WTC11 (cell line): ENCODE measurements at regions not wholly inside any gene's neighbourhood (a gene's known extent, or its start where the extent isn't known, plus 50 kb on each side); places are given as distances from the start of the nearest gene placed in this dataset.

Experiments used
- ATAC-seq: fragments of 200-7000 bp; cut with Tn5 transposase; 2 replicates; pipeline ENCODE4 v1.10.0; 2021; ENCODE audit warnings: mild to moderate bottlenecking, moderate library complexity
- CTCF ChIA-PET: fragments of 300-600 bp; sonication (Branson Sonifier 250); formaldehyde crosslinking; loops from one replicate; lab custom pipeline; 2021; ENCODE audit warnings: antibody characterized with exemption; lab: Charles Lee
- POLR2A ChIA-PET: fragments of 350-600 bp; sonication (Branson Sonifier 250); formaldehyde crosslinking; loops from one replicate; lab custom pipeline; 2021; ENCODE audit warnings: antibody characterized with exemption; lab: Charles Lee
- DNase-seq: peaks from one replicate; pipeline ENCODE4 v3.0.0; 2021; ENCODE audit warnings: low spot score
- H3K27ac Mint-ChIP-seq: 2 replicates; pipeline ENCODE4 v1.8.0; 2021; ENCODE audit warnings: mixed read lengths
- H3K27me3 Mint-ChIP-seq: 2 replicates; pipeline ENCODE4 v1.8.0; 2021; ENCODE audit warnings: low read depth, mild to moderate bottlenecking, moderate library complexity, mixed read lengths
- H3K36me3 Mint-ChIP-seq: 2 replicates; pipeline ENCODE4 v1.8.0; 2021; ENCODE audit warnings: mixed read lengths
- H3K4me1 Mint-ChIP-seq: 2 replicates; pipeline ENCODE4 v1.8.0; 2022; ENCODE audit warnings: mixed read lengths
- H3K4me3 Mint-ChIP-seq: 2 replicates; pipeline ENCODE4 v1.8.0; 2021; ENCODE audit warnings: mild to moderate bottlenecking, moderate library complexity, mixed read lengths
- H3K9me3 Mint-ChIP-seq: 2 replicates; pipeline ENCODE4 v1.8.0; 2021; ENCODE audit warnings: mixed read lengths
- ARID4B ChIP-seq: sonication (generic); formaldehyde crosslinking; IDR thresholded peaks from 2 replicates; pipeline ENCODE4 v1.8.0; 2023; ENCODE audit warnings: missing genetic modification reagents, mild to moderate bottlenecking, borderline replicate concordance
- ATF6 ChIP-seq: sonication (generic); formaldehyde crosslinking; IDR thresholded peaks from 2 replicates; pipeline ENCODE4 v1.8.1; 2023; ENCODE audit warnings: mild to moderate bottlenecking, missing genetic modification reagents
- CBFB ChIP-seq: sonication (generic); formaldehyde crosslinking; IDR thresholded peaks from 2 replicates; pipeline ENCODE4 v1.8.1; 2022; ENCODE audit warnings: mild to moderate bottlenecking, low read depth, missing genetic modification reagents
- CDX4 ChIP-seq: fragments of 250-450 bp; sonication (Bioruptor Pico); IDR thresholded peaks from 2 replicates; pipeline ENCODE4 v1.9.0; 2021; ENCODE audit warnings: moderate library complexity, mild to moderate bottlenecking, inconsistent platforms, borderline replicate concordance
- CTCF ChIP-seq: fragments of 200-600 bp; IDR thresholded peaks from 2 replicates; pipeline ENCODE4 v1.8.0; 2022; ENCODE audit warnings: antibody characterized with exemption
- E2F5 ChIP-seq: sonication (generic); formaldehyde crosslinking; IDR thresholded peaks from 2 replicates; pipeline ENCODE4 v1.8.1; 2022; ENCODE audit warnings: mild to moderate bottlenecking, moderate library complexity, missing genetic modification reagents
- EMX1 ChIP-seq: fragments of 250-450 bp; sonication (Bioruptor Pico); IDR thresholded peaks from 2 replicates; pipeline ENCODE4 v1.8.0; 2021; ENCODE audit warnings: mild to moderate bottlenecking
- FOXK1 ChIP-seq: sonication (generic); formaldehyde crosslinking; IDR thresholded peaks from 2 replicates; pipeline ENCODE4 v1.8.0; 2022; ENCODE audit warnings: mild to moderate bottlenecking, moderate library complexity, missing genetic modification reagents
- FOXP4 ChIP-seq: sonication (generic); formaldehyde crosslinking; IDR thresholded peaks from 2 replicates; pipeline ENCODE4 v1.8.0; 2022; ENCODE audit warnings: mild to moderate bottlenecking, missing genetic modification reagents
- GRHL2 ChIP-seq: fragments of 250-450 bp; sonication (Bioruptor Pico); IDR thresholded peaks from 2 replicates; pipeline ENCODE4 v1.8.0; 2022; ENCODE audit warnings: mild to moderate bottlenecking, moderate library complexity; ENCODE audit not compliant: insufficient replicate concordance, severe bottlenecking
- MXD4 ChIP-seq: fragments of 250-450 bp; sonication (Bioruptor Pico); IDR thresholded peaks from 2 replicates; pipeline ENCODE4 v1.8.0; 2021; ENCODE audit warnings: mild to moderate bottlenecking, moderate library complexity, borderline replicate concordance
- NFATC4 ChIP-seq: fragments of 250-450 bp; sonication (Bioruptor Pico); IDR thresholded peaks from 2 replicates; pipeline ENCODE4 v1.9.0; 2021; ENCODE audit warnings: mild to moderate bottlenecking
- NR1H2 ChIP-seq: sonication (generic); formaldehyde crosslinking; IDR thresholded peaks from 2 replicates; pipeline ENCODE4 v1.9.0; 2021; ENCODE audit warnings: mild to moderate bottlenecking, moderate library complexity, missing genetic modification reagents
- NR2C2 ChIP-seq: sonication (generic); formaldehyde crosslinking; IDR thresholded peaks from 2 replicates; pipeline ENCODE4 v1.8.0; 2022; ENCODE audit warnings: mild to moderate bottlenecking, missing genetic modification reagents
- RORB ChIP-seq: fragments of 250-450 bp; sonication (Bioruptor Pico); IDR thresholded peaks from 2 replicates; pipeline ENCODE4 v1.9.0; 2021; ENCODE audit warnings: mild to moderate bottlenecking
- SMAD3 ChIP-seq: sonication (generic); formaldehyde crosslinking; IDR thresholded peaks from 2 replicates; pipeline ENCODE4 v1.8.0; 2022; ENCODE audit warnings: missing genetic modification reagents, mild to moderate bottlenecking, borderline replicate concordance
- SP1 ChIP-seq: sonication (generic); formaldehyde crosslinking; conservative IDR thresholded peaks from 2 replicates; pipeline ENCODE4 v1.8.1; 2022; ENCODE audit warnings: missing genetic modification reagents
- TEAD1 ChIP-seq: sonication (generic); formaldehyde crosslinking; IDR thresholded peaks from 2 replicates; pipeline ENCODE4 v1.8.0; 2022; ENCODE audit warnings: mild to moderate bottlenecking, missing genetic modification reagents
- TEAD4 ChIP-seq: sonication (generic); formaldehyde crosslinking; IDR thresholded peaks from 2 replicates; pipeline ENCODE4 v1.8.0; 2022; ENCODE audit warnings: mild to moderate bottlenecking, missing genetic modification reagents
- ZMAT4 ChIP-seq: fragments of 250-450 bp; sonication (Bioruptor Pico); IDR thresholded peaks from 2 replicates; pipeline ENCODE4 v1.9.0; 2021; ENCODE audit warnings: mild to moderate bottlenecking
- ZNF138 ChIP-seq: sonication (generic); formaldehyde crosslinking; conservative IDR thresholded peaks from 2 replicates; pipeline ENCODE4 v1.8.1; 2022; ENCODE audit warnings: mild to moderate bottlenecking, moderate library complexity, missing genetic modification reagents
- ZNF317 ChIP-seq: sonication (generic); formaldehyde crosslinking; IDR thresholded peaks from 2 replicates; pipeline ENCODE4 v1.8.1; 2023; ENCODE audit warnings: low read depth, mild to moderate bottlenecking, moderate library complexity, missing genetic modification reagents, borderline replicate concordance
- ZNF671 ChIP-seq: fragments of 250-450 bp; sonication (Bioruptor Pico); IDR thresholded peaks from 2 replicates; pipeline ENCODE4 v1.8.0; 2021; ENCODE audit warnings: mild to moderate bottlenecking

GRCh38 chr4:111871802-111872201, 273.5 kb upstream of the FAM241A start:
- Mint-ChIP-seq H3K36me3 (no peaks in the 10 kb centered on the region), H3K27ac (no peak overlapping the region; the same call in 1 of the 2 replicates), H3K9me3 (peaks cover 5% of the 10 kb centered on the region), H3K4me1 (peaks cover 7% of the 10 kb centered on the region), H3K27me3 (no peaks in the 10 kb centered on the region), H3K4me3 (no peak overlapping the region)
- CTCF ChIA-PET, result interaction anchor here (1.0 to 2.8 kb wide), 3 partner anchors 17 to 160 kb away, joined by 3 to 13 read pairs (median 6); no protein-coding TSS in a partner anchor
- POLR2A ChIA-PET, result no interaction called here
- ATAC-seq, result peak; percentile 81
- no peak for DNase-seq
- no peak for TF ChIP-seq CDX4 (CRISPR knock-in tag)
- no peak for TF ChIP-seq CBFB (CRISPR knock-in tag)
- no peak for TF ChIP-seq NFATC4 (CRISPR knock-in tag)
- TF ChIP-seq ZNF317, result no peak
- no peak for TF ChIP-seq EMX1 (CRISPR knock-in tag)
- no peak for TF ChIP-seq FOXP4 (CRISPR knock-in tag)
- no peak for TF ChIP-seq GRHL2 (CRISPR knock-in tag)
- no peak for TF ChIP-seq ZMAT4
- TF ChIP-seq NR2C2 (CRISPR knock-in tag), result no peak

- Mint-ChIP-seq H3K36me3 (no peaks in the 10 kb centered on the region), H3K4me3 (no peak overlapping the region), H3K4me1 (peaks cover 7% of the 10 kb centered on the region), H3K27me3 (no peaks in the 10 kb centered on the region), H3K9me3 (no peaks in the 10 kb centered on the region), H3K27ac (no peak overlapping the region)
- no peak for TF ChIP-seq ARID4B (CRISPR knock-in tag)
- no peak for TF ChIP-seq FOXK1
- TF ChIP-seq ZNF671 (CRISPR knock-in tag), result no peak
- no peak for TF ChIP-seq MXD4 (CRISPR knock-in tag)
- no peak for TF ChIP-seq RORB (CRISPR knock-in tag)
- no peak for TF ChIP-seq ZMAT4
- TF ChIP-seq CTCF, result no peak
- TF ChIP-seq NR2C2 (CRISPR knock-in tag), result no peak
- no peak for TF ChIP-seq EMX1 (CRISPR knock-in tag)
- no peak for TF ChIP-seq NR1H2 (CRISPR knock-in tag)
- no peak for TF ChIP-seq ATF6 (CRISPR knock-in tag)
- no peak for TF ChIP-seq TEAD4 (CRISPR knock-in tag)
- no peak for TF ChIP-seq E2F5 (CRISPR knock-in tag)
- no peak for TF ChIP-seq SMAD3
- no peak for TF ChIP-seq ZNF138
- TF ChIP-seq TEAD1 (CRISPR knock-in tag), result no peak
- no peak for TF ChIP-seq SP1 (CRISPR knock-in tag)
- ATAC-seq, result no peak
- CTCF ChIA-PET, result interaction anchor here (1.4 kb wide), 1 partner anchor 19 kb away, joined by 6 read pairs; no protein-coding TSS in a partner anchor
- no peak for DNase-seq
- POLR2A ChIA-PET, result interaction anchor here (0.7 kb wide), 1 partner anchor 40 kb away, joined by 3 read pairs; no protein-coding TSS in a partner anchor
Measured at GRCh38 chr4:111873801-111874200, 271.5 kb upstream of the FAM241A start.
